ENCODE measurements at regions not wholly inside any gene's neighbourhood (a gene's known extent, or its start where the extent isn't known, plus 50 kb on each side); places are given as distances from the start of the nearest gene placed in this dataset.

GRCh38 chr1:175894581-175894980 is 151.2 kb upstream of the TNR start:
- H3K27ac ChIP-seq, result no peak overlapping the region
- no peaks in the 10 kb centered on the region for H3K36me3 ChIP-seq
- no peak overlapping the region for H3K4me3 ChIP-seq
- no peak for DNase-seq
- no peak for TF ChIP-seq CTCF (IDR thresholded peaks at IDR 0.05)
- intact Hi-C loops (cut with DNase I; ENCODE audit: low total_unique reads), result no loop called here
- no peaks in the 10 kb centered on the region for H3K9me3 ChIP-seq
- no peaks in the 10 kb centered on the region for H3K27me3 ChIP-seq
- H3K4me1 ChIP-seq, result no peaks in the 10 kb centered on the region

- H3K27me3 ChIP-seq, result no peaks in the 10 kb centered on the region
- no peak overlapping the region for H3K27ac ChIP-seq
- H3K36me3 ChIP-seq, result no peaks in the 10 kb centered on the region
- intact Hi-C loops (cut with DNase I; ENCODE audit: low total_unique reads), result no loop called here
- H3K4me3 ChIP-seq, result no peak overlapping the region
- peaks cover 0 to under 1% (median under 1%) of the 10 kb centered on the region in 4 donors for H3K4me1 ChIP-seq
- DNase-seq, result no peak
- TF ChIP-seq CTCF (IDR thresholded peaks at IDR 0.05), result no peak
- no peaks in the 10 kb centered on the region for H3K9me3 ChIP-seq
Observed at GRCh38 chr1:175893192-175893591, 149.8 kb upstream of the TNR start.

- no peak for DNase-seq
- no peak overlapping the region for H3K4me3 ChIP-seq
- H3K36me3 ChIP-seq, result no peaks in the 10 kb centered on the region
- no peak overlapping the region for H3K27ac ChIP-seq
- H3K4me1 ChIP-seq, result peaks cover 0 to 6% (median 2%) of the 10 kb centered on the region in 4 donors
- no peak for TF ChIP-seq CTCF (IDR thresholded peaks at IDR 0.05)
- H3K27me3 ChIP-seq, result no peaks in the 10 kb centered on the region
- no peaks in the 10 kb centered on the region for H3K9me3 ChIP-seq
- intact Hi-C loops (cut with DNase I; ENCODE audit: low total_unique reads), result no loop called here
Observed at GRCh38 chr1:175892686-175893085, 149.3 kb upstream of the TNR start.

- intact Hi-C loops (cut with DNase I; ENCODE audit: low total_unique reads), result no loop called here
- H3K27me3 ChIP-seq, result no peaks in the 10 kb centered on the region
- H3K4me1 ChIP-seq, result peaks cover 0 to 11% (median 4%) of the 10 kb centered on the region in 4 donors
- H3K27ac ChIP-seq, result no peak overlapping the region
- TF ChIP-seq CTCF (IDR thresholded peaks at IDR 0.05), result no peak
- no peaks in the 10 kb centered on the region for H3K9me3 ChIP-seq
- DNase-seq, result no peak
- no peak overlapping the region for H3K4me3 ChIP-seq
- H3K36me3 ChIP-seq, result no peaks in the 10 kb centered on the region
Observed at GRCh38 chr1:175891783-175892309, 148.5 kb upstream of the TNR start.

GRCh38 chr1:175890958-175891357 is 147.6 kb upstream of the TNR start:
- Histone ChIP-seq H3K27me3 (no peaks in the 10 kb centered on the region), H3K4me3 (no peak overlapping the region), H3K36me3 (no peaks in the 10 kb centered on the region), H3K4me1 (peaks cover 0 to 14% (median 6%) of the 10 kb centered on the region in 4 donors), H3K9me3 (no peaks in the 10 kb centered on the region), H3K27ac (no peak overlapping the region)
- intact Hi-C loops (cut with DNase I; ENCODE audit: low total_unique reads), result no loop called here
- TF ChIP-seq CTCF (IDR thresholded peaks at IDR 0.05), result no peak
- DNase-seq, result no peak

GRCh38 chr1:175889848-175890247 is 146.5 kb upstream of the TNR start:
- Histone ChIP-seq H3K4me3 (no peak overlapping the region), H3K36me3 (no peaks in the 10 kb centered on the region), H3K27ac (no peak overlapping the region), H3K9me3 (no peaks in the 10 kb centered on the region), H3K27me3 (no peaks in the 10 kb centered on the region), H3K4me1 (peaks cover 0 to 25% (median 16%) of the 10 kb centered on the region in 4 donors)
- intact Hi-C loops (cut with DNase I; ENCODE audit: low total_unique reads), result loop anchor here (5.0 to 10.0 kb wide), 2 partner anchors 185 to 408 kb away; no protein-coding TSS in a partner anchor
- DNase-seq, result no peak
- no peak for TF ChIP-seq CTCF (IDR thresholded peaks at IDR 0.05)
